NCI-H2196 (cell line): ENCODE measurements at regions not wholly inside any gene's neighbourhood (a gene's known extent, or its start where the extent isn't known, plus 50 kb on each side); places are given as distances from the start of the nearest gene placed in this dataset.
"Not testable (repeated sequence)": the region's sequence is repeated elsewhere in the genome, so short reads cannot be mapped to it uniquely, and the experiment has no call there.

Source experiments
- DNase-seq: peaks from one replicate; lab custom pipeline; 2025; ENCODE audit not compliant: unreplicated experiment; lab: John Stamatoyannopoulos, UW

DNA sequence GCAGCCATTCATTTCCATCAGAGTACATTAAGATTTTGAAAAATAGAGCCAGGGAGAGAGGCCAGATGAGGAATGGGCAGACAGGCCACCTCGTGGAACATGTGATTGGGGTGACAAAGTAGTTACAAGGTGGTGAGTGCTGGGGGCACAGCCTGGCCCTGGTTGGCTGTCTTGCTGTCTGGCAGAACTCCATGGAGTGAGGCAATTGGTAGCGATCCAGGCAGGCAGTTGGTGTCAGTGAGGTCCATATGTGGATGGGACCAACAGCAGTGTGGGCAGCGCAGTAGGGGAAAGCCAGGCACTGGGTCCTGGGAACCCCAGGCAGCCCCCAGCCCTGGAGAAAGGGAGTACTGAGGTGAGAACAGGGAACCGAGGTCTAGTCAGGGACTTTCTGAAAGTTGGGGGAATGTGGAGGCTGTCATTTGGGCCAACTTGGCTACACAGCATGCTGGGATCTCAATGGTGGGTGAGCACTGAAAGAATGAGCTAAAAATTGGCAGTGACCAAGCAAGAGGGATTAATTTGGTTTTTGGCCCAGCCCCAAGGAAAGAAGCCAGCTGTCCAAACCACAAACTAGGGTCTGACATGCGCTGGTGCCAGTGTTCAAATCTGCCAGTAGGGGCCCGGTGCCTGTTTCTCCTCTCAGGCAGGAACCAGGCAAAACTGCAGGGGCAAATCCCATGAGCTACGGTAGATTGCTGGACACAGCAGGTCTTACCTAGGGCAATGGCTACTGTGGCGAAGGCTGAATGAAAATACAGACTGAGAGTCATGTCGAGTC is 61.4 kb upstream of the E2F3 start:
- DNase-seq = no peak

DNA sequence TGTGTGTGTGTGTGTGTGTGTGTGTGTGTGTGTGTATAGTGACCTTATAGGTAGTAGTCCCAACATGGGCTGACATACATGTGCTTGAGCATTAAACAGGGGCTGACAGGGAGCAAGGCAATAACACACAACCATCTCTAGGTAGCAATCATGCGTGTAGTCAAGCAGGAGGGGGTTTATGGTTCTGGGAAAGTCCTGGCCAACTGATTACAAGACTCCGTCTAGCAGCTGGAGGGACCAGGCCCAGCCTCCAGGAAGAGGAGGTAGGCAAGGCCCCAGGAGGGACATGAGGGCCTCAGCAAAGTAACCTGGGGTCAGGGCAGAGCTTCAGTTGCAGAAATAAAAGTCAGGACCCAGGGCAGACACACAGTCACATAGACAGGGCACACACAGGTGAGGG is 60.6 kb upstream of the E2F3 start:
- no peak for DNase-seq

DNA sequence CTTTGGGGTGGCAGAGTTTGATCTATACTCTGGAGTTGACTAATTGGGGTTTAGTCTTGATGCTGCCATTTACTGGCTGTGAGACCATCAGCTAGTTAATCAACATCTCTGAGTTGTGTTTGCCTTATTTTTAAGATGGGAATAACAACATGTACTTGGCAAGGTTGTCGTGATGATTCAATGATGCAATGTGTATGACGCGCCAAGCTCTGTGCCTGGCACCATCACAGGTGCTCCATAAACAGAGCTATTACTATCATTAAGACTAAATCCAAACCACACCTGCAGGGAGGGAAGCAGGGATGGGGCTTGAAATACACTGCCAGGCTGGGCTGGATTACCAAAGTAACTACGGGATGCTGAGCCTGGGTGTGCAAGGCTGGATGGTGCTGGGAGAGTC is 60.1 kb upstream of the E2F3 start:
- no peak for DNase-seq

DNA sequence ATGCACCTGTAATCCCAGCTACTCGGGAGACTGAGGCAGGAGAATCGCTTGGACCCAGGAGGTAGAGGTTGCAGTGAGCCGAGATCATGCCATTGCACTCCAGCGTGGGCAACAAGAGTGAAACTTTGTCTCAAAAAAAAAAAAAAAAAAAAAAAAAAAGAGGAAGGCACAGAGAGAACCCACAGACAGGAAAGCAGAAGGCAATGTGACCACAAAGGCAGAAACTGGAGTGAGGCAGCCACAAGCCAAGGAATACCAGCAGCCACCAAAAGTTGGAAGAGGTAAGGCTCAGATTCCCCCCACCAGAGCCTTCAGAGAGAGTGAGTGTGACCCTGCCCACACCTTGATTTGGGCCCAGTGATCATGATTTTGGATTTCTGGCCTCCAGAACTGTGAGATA is 54.7 kb upstream of the E2F3 start:
- DNase-seq = not testable (repeated sequence)

DNA sequence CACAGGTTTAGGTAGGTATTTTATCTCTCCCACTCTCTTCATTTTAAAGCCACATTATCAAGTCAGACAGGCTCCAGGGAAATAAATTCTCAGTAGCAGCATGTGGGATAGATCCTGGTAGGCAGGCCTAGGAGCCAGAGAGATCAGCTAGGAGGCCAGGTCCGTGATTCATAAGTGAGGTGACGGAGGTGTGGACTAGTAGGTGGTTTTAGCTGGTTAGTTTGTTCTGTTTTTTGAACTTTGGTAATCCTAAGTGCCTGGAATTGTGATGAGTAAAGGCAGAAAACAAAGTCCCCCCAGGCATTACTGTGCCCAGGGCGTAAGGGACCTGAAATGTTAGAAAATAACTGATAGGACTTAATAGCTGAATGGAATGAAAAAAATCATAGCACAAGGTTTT is 53.6 kb upstream of the E2F3 start:
- no peak for DNase-seq

DNA sequence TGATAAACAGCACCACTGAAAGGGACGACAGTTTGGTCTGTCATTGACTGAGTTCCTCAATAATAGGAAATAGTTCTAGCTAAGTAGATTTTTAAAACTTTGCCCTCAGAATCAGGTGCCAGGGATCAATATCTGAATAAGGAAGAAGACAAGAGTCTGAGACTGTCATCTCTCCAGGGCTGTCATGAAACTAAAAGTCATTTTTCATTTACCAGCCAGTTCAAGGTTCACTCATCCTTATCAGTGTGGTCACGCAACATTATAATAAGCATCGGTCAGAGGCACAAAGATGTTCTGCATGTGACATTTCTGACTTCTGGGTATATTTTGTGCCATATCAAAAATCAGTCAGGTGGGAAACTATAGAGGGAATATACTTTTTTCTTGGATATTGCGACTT is 52.5 kb upstream of the E2F3 start:
- no peak for DNase-seq

DNA sequence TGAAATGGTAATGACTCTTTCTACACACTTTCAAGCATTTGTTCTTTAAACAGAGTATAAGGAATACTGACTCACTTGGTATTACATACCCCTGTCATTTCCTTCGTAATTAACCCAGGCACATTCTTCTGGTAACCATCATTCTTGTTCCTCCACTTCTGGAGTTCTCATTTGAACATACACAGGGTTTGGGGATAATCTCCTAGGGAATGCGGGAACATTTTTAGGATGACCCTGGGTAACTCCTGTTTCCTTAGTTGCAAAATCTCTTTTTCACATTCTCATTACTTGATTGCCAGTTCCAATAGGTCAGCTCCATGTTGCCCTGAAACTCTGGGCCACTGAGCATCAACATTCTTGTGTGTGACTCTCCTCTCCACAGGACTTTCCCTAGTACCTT is 51.5 kb upstream of the E2F3 start:
- no peak for DNase-seq

DNA sequence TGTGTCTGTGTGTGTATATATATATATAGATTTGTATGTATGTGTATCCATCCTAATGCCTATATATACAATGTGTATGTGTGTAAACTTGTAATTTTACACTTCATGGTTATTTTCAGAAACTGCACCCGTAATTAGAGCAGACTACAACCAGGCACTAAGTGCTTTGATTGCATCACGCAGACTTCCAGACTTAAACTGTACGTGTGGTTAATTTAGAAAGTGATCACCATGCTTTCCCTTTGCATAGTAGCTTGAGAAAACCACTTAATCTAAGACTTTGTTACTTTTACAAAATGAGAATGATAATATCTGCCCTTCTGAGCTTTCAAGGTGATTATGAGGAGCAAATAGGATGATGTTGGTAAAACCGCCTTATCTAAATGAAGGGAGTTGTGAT is 50.1 kb upstream of the E2F3 start:
- DNase-seq = no peak
